H1 (cell line): ENCODE measurements at regions not wholly inside any gene's neighbourhood (a gene's known extent, or its start where the extent isn't known, plus 50 kb on each side); places are given as distances from the start of the nearest gene placed in this dataset.

Source experiments
- CTCF ChIA-PET: fragments of 300-600 bp; sonication (Branson Sonifier 250); formaldehyde crosslinking; loops from one replicate; lab custom pipeline; 2021; ENCODE audit not compliant: partially characterized antibody; lab: Charles Lee
- POLR2A ChIA-PET: fragments of 300-600 bp; sonication (Branson Sonifier 250); formaldehyde crosslinking; loops from one replicate; lab custom pipeline; 2021; ENCODE audit warnings: inconsistent platforms; ENCODE audit not compliant: partially characterized antibody; lab: Charles Lee
- DNase-seq, 2 experiments: peaks; one replicate each; pipeline versions ENCODE4 v3.0.0 to v3.0.0-alpha.2; 2010 to 2022; ENCODE audit warnings: low spot score in 2 of 2, low read depth in 1 of 2, mixed read lengths in 1 of 2
- FAIRE-seq: peaks from 2 replicates; lab custom pipeline; 2011; peaks lifted over from hg19 to GRCh38; lab: Jason Lieb, UNC
- H2AFZ ChIP-seq: 2 replicates; pipeline ENCODE4 v1.8.1; 2012; ENCODE audit warnings: low read length, inconsistent platforms
- H2AK5ac ChIP-seq: 2 replicates; pipeline ENCODE4 v1.6.1; 2013; ENCODE audit warnings: low read depth, low read length
- H2BK120ac ChIP-seq: replicated peaks from 2 replicates; pipeline ENCODE3; 2013; ENCODE audit warnings: low read depth, low read length, inconsistent platforms
- H2BK12ac ChIP-seq: 2 replicates; pipeline ENCODE4 v1.6.1; 2013; ENCODE audit warnings: low read depth, low read length
- H2BK15ac ChIP-seq: 2 replicates; pipeline ENCODE4 v1.6.1; 2013; ENCODE audit warnings: low read length
- H2BK20ac ChIP-seq: 2 replicates; pipeline ENCODE4 v1.6.1; 2013; ENCODE audit warnings: low read length
- H2BK5ac ChIP-seq: 2 replicates; pipeline ENCODE4 v1.6.1; 2013; ENCODE audit warnings: low read depth, low read length
- H3K14ac ChIP-seq: 2 replicates; pipeline ENCODE4 v1.6.1; 2013; ENCODE audit warnings: inconsistent platforms; ENCODE audit not compliant: insufficient read length
- H3K18ac ChIP-seq: 2 replicates; pipeline ENCODE4 v1.6.1; 2013; ENCODE audit warnings: low read length; ENCODE audit errors: extremely low read depth
- H3K23ac ChIP-seq: 2 replicates; pipeline ENCODE4 v1.6.1; 2013; ENCODE audit warnings: inconsistent platforms; ENCODE audit not compliant: insufficient read length
- H3K23me2 ChIP-seq: 2 replicates; pipeline ENCODE4 v1.6.1; 2013; ENCODE audit warnings: low read depth, low read length
- H3K27ac ChIP-seq: 2 replicates; pipeline ENCODE4 v1.6.1; 2011; ENCODE audit warnings: low read depth, low read length, inconsistent platforms
- H3K27me3 ChIP-seq, 4 experiments: replicated peaks in 1 of 4; 1 replicate in 1 of 4; 2 replicates in 3 of 4; pipeline versions ENCODE4 v1.6.1 to v1.8.1; 2011 to 2013; ENCODE audit warnings: low read length in 3 of 4, mild to moderate bottlenecking in 3 of 4, inconsistent platforms in 2 of 4, mixed read lengths in 2 of 4, moderate library complexity in 1 of 4; ENCODE audit not compliant: control insufficient read depth in 3 of 4, insufficient read depth in 3 of 4; ENCODE audit errors: extremely low read depth in 1 of 4
- H3K36me3 ChIP-seq, 4 experiments: 2 replicates each; pipeline versions ENCODE4 v1.6.1 to v1.8.1; 2011 to 2013; ENCODE audit warnings: mild to moderate bottlenecking in 4 of 4, low read length in 3 of 4, moderate library complexity in 2 of 4, control low read depth in 1 of 4, inconsistent platforms in 1 of 4; ENCODE audit not compliant: insufficient read depth in 4 of 4, control insufficient read depth in 2 of 4
- H3K4ac ChIP-seq: replicated peaks from 2 replicates; pipeline ENCODE3; 2013; ENCODE audit warnings: low read length, low read depth, mixed read lengths, inconsistent platforms; ENCODE audit not compliant: insufficient read length
- H3K4me1 ChIP-seq, 4 experiments: replicated peaks in 1 of 4; 1 replicate in 1 of 4; 2 replicates in 3 of 4; pipeline versions ENCODE4 v1.6.1 to v1.8.1; 2011 to 2013; ENCODE audit warnings: low read length in 3 of 4, inconsistent platforms in 2 of 4, mixed read lengths in 1 of 4; ENCODE audit not compliant: insufficient read depth in 4 of 4, control insufficient read depth in 3 of 4
- H3K4me2 ChIP-seq, 2 experiments: 2 replicates each; pipeline versions ENCODE4 v1.6.1 to v1.8.1; 2011 to 2013; ENCODE audit warnings: low read depth in 2 of 2, low read length in 2 of 2, control low read depth in 1 of 2, inconsistent platforms in 1 of 2, mild to moderate bottlenecking in 1 of 2; ENCODE audit not compliant: insufficient read depth in 1 of 2
- H3K4me3 ChIP-seq, 4 experiments: fragments of 200-600, 300-600 bp in 1 of 4; sonication (generic), shearing (Covaris generic), sonication (Bioruptor Twin) in 1 of 4; 2 replicates each; pipeline versions ENCODE4 v1.5.1 to v1.8.1; 2011 to 2016; ENCODE audit warnings: low read length in 4 of 4, low read depth in 3 of 4, control low read depth in 2 of 4, inconsistent platforms in 2 of 4, mild to moderate bottlenecking in 2 of 4, mixed read lengths in 1 of 4, moderate library complexity in 1 of 4; ENCODE audit not compliant: insufficient read depth in 2 of 4; ENCODE audit errors: extremely low read depth in 1 of 4
- H3K56ac ChIP-seq: replicated peaks from 2 replicates; pipeline ENCODE3; 2013; ENCODE audit warnings: low read depth, mild to moderate bottlenecking, mixed read lengths, low read length, inconsistent platforms; ENCODE audit not compliant: insufficient read length
- H3K79me1 ChIP-seq: 2 replicates; pipeline ENCODE4 v1.6.1; 2013; ENCODE audit warnings: low read depth, low read length, control low read depth
- H3K79me2 ChIP-seq, 2 experiments: 2 replicates each; pipeline versions ENCODE4 v1.6.1 to v1.8.1; 2012 to 2013; ENCODE audit warnings: low read length in 2 of 2, mild to moderate bottlenecking in 2 of 2, inconsistent platforms in 1 of 2; ENCODE audit not compliant: insufficient read depth in 2 of 2, control insufficient read depth in 1 of 2
- H3K9ac ChIP-seq, 4 experiments: replicated peaks in 1 of 4; 1 replicate in 1 of 4; 2 replicates in 3 of 4; pipeline versions ENCODE4 v1.6.1 to v1.8.1; 2011 to 2013; ENCODE audit warnings: low read depth in 3 of 4, low read length in 3 of 4, control low read depth in 2 of 4, mild to moderate bottlenecking in 2 of 4, moderate library complexity in 2 of 4, inconsistent platforms in 1 of 4; ENCODE audit errors: extremely low read depth in 1 of 4
- H3K9me3 ChIP-seq, 2 experiments: 2 replicates each; pipeline versions ENCODE4 v1.6.1 to v1.8.1; 2012 to 2013; ENCODE audit warnings: mild to moderate bottlenecking in 2 of 2, moderate library complexity in 2 of 2, control low read depth in 1 of 2, inconsistent platforms in 1 of 2, low read depth in 1 of 2, low read length in 1 of 2, mixed read lengths in 1 of 2; ENCODE audit not compliant: insufficient read depth in 2 of 2
- H4K20me1 ChIP-seq, 2 experiments: replicated peaks in 1 of 2; 2 replicates each; pipeline versions ENCODE3 to v1.8.1; 2011 to 2013; ENCODE audit warnings: inconsistent platforms in 2 of 2, low read length in 2 of 2, mild to moderate bottlenecking in 1 of 2; ENCODE audit not compliant: insufficient read depth in 2 of 2, control insufficient read depth in 1 of 2
- H4K5ac ChIP-seq: 2 replicates; pipeline ENCODE4 v1.6.1; 2013; ENCODE audit warnings: low read length, low read depth, mixed read lengths, inconsistent platforms; ENCODE audit not compliant: insufficient read length
- H4K8ac ChIP-seq: 2 replicates; pipeline ENCODE4 v1.8.0; 2013; ENCODE audit warnings: mild to moderate bottlenecking, moderate library complexity, low read length, inconsistent platforms; ENCODE audit not compliant: insufficient read depth; ENCODE audit errors: extremely low read depth
- H4K91ac ChIP-seq: replicated peaks from 2 replicates; pipeline ENCODE3; 2013; ENCODE audit warnings: low read length, mixed read lengths, inconsistent platforms; ENCODE audit not compliant: insufficient read length
- CBX5 ChIP-seq: fragments of 300-800, 300-1000 bp; sonication (generic); IDR thresholded peaks from 2 replicates; pipeline ENCODE4 v1.7.1; 2016; ENCODE audit warnings: antibody characterized with exemption, low read length, low read depth
- CBX8 ChIP-seq: fragments of 300-800, 300-1000 bp; sonication (generic); IDR thresholded peaks from 2 replicates; pipeline ENCODE4 v1.7.1; 2016; ENCODE audit warnings: low read depth, low read length, borderline replicate concordance
- CHD1 ChIP-seq: IDR thresholded peaks from 2 replicates; pipeline ENCODE4 v1.6.1; 2012; ENCODE audit warnings: low read depth, low read length, improper control_type of control experiment
- CHD2 ChIP-seq: IDR thresholded peaks from 2 replicates; pipeline ENCODE4 v1.6.1; 2012; ENCODE audit warnings: low read length, improper control_type of control experiment
- HDAC6 ChIP-seq: IDR thresholded peaks from one replicate; pipeline ENCODE4 v1.7.1; 2012; ENCODE audit warnings: low read depth, mild to moderate bottlenecking, inconsistent platforms, low read length, moderate library complexity
- NRF1 ChIP-seq: IDR thresholded peaks from 2 replicates; pipeline ENCODE4 v1.6.1; 2011; ENCODE audit warnings: mild to moderate bottlenecking, low read depth, low read length, improper control_type of control experiment
- RAD21 ChIP-seq, 2 experiments: IDR thresholded peaks in 1 of 2; conservative IDR thresholded peaks in 1 of 2; 2 replicates each; pipeline ENCODE4 v1.6.1; 2011; ENCODE audit warnings: low read depth in 2 of 2, low read length in 2 of 2, improper control_type of control experiment in 1 of 2, inconsistent platforms in 1 of 2, mild to moderate bottlenecking in 1 of 2, moderate library complexity in 1 of 2
- RBBP5 ChIP-seq: IDR thresholded peaks from 2 replicates; pipeline ENCODE4 v1.7.1; 2012; ENCODE audit warnings: low read depth, mild to moderate bottlenecking, inconsistent platforms, low read length, moderate library complexity, borderline replicate concordance
- RXRA ChIP-seq: IDR thresholded peaks from 2 replicates; pipeline ENCODE4 v1.6.1; 2011; ENCODE audit warnings: low read depth, mild to moderate bottlenecking, low read length, moderate library complexity; ENCODE audit not compliant: insufficient read depth
- SP2 ChIP-seq: IDR thresholded peaks from 2 replicates; pipeline ENCODE4 v1.6.1; 2012; ENCODE audit warnings: mild to moderate bottlenecking, low read length, inconsistent platforms
- SP4 ChIP-seq: IDR thresholded peaks from 2 replicates; pipeline ENCODE4 v1.6.1; 2012; ENCODE audit warnings: low read length, inconsistent platforms
- SUZ12 ChIP-seq: fragments of 200-600 bp; sonication (generic); IDR thresholded peaks from 2 replicates; pipeline ENCODE4 v1.6.1; 2012; ENCODE audit warnings: mild to moderate bottlenecking, inconsistent platforms, low read length, moderate library complexity, mixed read lengths
- TBP ChIP-seq: IDR thresholded peaks from 2 replicates; pipeline ENCODE4 v1.6.1; 2011; ENCODE audit warnings: low read depth, low read length, improper control_type of control experiment
- WGBS, 2 experiments: shearing (Covaris generic) in 1 of 2; methylation state at CpG; one replicate each; pipeline versions ENCODE4 v1.1.6 to v1.1.7; 2013 to 2015; ENCODE audit warnings: low lambda C conversion rate in 2 of 2, mixed read lengths in 2 of 2, inconsistent platforms in 1 of 2, low coverage in 1 of 2, missing lambda C conversion rate in 1 of 2; ENCODE audit not compliant: insufficient replicate concordance in 2 of 2, insufficient coverage in 1 of 2, insufficient read length in 1 of 2; ENCODE audit errors: extremely low coverage in 1 of 2, missing lambda C conversion rate in 1 of 2; 5-methylcytosine and 5-hydroxymethylcytosine counted together
- TF ChIP-seq, protein P1 (sequence below): IDR thresholded peaks from 2 replicates; pipeline ENCODE4 v1.6.1; 2012; ENCODE audit warnings: inconsistent platforms

GRCh38 chr2:136433261-136433660 is 315.3 kb upstream of the CXCR4 start:
- Histone ChIP-seq H3K23ac (no peak overlapping the region), H3K9ac (no peak overlapping the region), H3K4me3 (no peak overlapping the region), H2AK5ac (no peak overlapping the region), H3K79me1 (no peaks in the 10 kb centered on the region), H2BK5ac (no peak overlapping the region), H3K9me3 (no peaks in the 10 kb centered on the region), H3K4ac (no peak overlapping the region), H3K4me1 (peaks cover 0 to 5% (median 0%) of the 10 kb centered on the region in 4 experiments; a peak in 3 of 7 replicates), H2BK15ac (no peak overlapping the region), H2AFZ (no peak overlapping the region), H3K27ac (no peak overlapping the region), H3K56ac (no peak overlapping the region), H4K91ac (no peak overlapping the region), H3K79me2 (no peaks in the 10 kb centered on the region), H4K5ac (no peak overlapping the region), H3K27me3 (no peaks in the 10 kb centered on the region), H2BK120ac (no peak overlapping the region), H3K36me3 (no peaks in the 10 kb centered on the region), H3K18ac (no peak overlapping the region), H2BK20ac (no peak overlapping the region), H3K23me2 (no peaks in the 10 kb centered on the region), H4K20me1 (no peaks in the 10 kb centered on the region), H4K8ac (no peak overlapping the region), H3K4me2 (no peak overlapping the region), H2BK12ac (no peak overlapping the region), H3K14ac (no peak overlapping the region)
- 94% methylated on average over 3 of the region's 3 CpGs; no CpG with 5 or more reads in 1 of the 2 experiments for WGBS, 2 experiments
- CTCF ChIA-PET = interaction anchor here (1.2 to 1.4 kb wide), 2 partner anchors 10 to 304 kb away, joined by 3 to 4 read pairs; no protein-coding TSS in a partner anchor
- no peak for FAIRE-seq
- POLR2A ChIA-PET = no interaction called here
- no peak for DNase-seq
- no peak for TF ChIP-seq CHD2
- no peak for TF ChIP-seq RBBP5
- TF ChIP-seq, protein P1, sequence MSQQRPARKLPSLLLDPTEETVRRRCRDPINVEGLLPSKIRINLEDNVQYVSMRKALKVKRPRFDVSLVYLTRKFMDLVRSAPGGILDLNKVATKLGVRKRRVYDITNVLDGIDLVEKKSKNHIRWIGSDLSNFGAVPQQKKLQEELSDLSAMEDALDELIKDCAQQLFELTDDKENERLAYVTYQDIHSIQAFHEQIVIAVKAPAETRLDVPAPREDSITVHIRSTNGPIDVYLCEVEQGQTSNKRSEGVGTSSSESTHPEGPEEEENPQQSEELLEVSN = no peak
- no peak for TF ChIP-seq CBX8
- no peak for TF ChIP-seq RXRA
- TF ChIP-seq TBP = no peak
- no peak for TF ChIP-seq CBX5
- no peak for TF ChIP-seq SP2
- no peak for TF ChIP-seq SUZ12
- TF ChIP-seq HDAC6 = no peak
- no peak for TF ChIP-seq NRF1
- no peak for TF ChIP-seq SP4
- no peak for TF ChIP-seq RAD21 (IDR thresholded peaks at IDR 0.05 in 1 of 2, conservative IDR thresholded peaks at IDR 0.05 in 1 of 2; ENCODE audit: low read depth in 2 of 2, low read length in 2 of 2)
- TF ChIP-seq CHD1 = no peak
